ENCODE measurements at regions not wholly inside any gene's neighbourhood (a gene's known extent, or its start where the extent isn't known, plus 50 kb on each side); places are given as distances from the start of the nearest gene placed in this dataset.

DNA sequence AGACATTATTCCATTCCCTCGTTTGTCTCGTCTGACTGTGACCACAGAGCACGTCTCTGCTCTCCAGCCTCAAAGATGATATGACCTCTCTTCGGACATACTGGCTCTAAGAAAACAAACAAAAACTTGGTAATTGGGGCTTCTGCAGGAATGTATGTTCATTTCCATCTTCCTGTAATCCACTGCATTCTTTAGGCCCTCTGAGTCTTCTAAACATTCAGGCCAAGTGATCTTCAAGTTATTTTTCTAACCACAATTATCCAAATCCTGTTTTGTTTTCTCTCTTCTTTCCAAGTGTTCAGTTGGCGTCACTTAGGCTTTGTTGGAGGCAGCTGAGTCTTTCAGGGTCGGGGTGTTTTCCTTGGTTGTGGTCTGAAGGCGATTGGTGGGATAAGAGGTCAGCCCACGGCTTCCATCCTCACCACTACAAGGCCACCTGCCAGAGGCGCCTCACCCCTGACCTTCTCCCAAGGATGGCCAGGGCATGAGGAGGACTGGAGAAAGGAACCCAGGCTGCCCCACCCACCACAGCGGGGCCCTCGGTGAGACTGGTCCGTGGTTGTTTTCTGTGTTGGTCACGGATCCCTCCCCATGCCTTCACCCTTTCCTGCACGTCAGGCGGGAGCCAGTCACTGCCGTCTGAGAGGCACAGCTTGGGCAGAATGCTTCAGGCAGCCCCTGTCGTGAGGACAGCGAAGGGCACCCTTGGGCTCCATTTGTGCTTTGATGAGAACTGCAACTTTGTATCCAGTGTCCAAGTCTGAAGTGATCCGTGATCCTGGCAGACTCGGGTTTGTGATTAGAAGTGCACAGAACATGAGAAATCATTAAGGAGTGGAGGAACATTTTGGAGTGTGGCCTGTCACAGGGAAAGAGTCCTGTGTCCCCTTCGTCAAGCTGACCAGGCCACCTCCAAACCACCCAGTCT lies 88.6 kb upstream of the FHL2 start:
- Histone ChIP-seq H3F3A (replicated peaks; ENCODE audit: insufficient read depth) (no peaks in the 10 kb centered on the region), H3K36me3 (replicated peaks in 1 of 2; ENCODE audit: control insufficient read depth in 1 of 2, insufficient read depth in 2 of 2, low read length in 1 of 2) (no peaks in the 10 kb centered on the region), H3K4me1 (ENCODE audit: control insufficient read depth in 1 of 2, insufficient read depth in 2 of 2, low read depth in 1 of 2, low read length in 1 of 2) (no peaks in the 10 kb centered on the region), H3K9me2 (no peaks in the 10 kb centered on the region), H3K27ac (ENCODE audit: low read depth in 2 of 2, low read length in 1 of 2) (no peak overlapping the region), H3K27me3 (ENCODE audit: insufficient read depth) (no peaks in the 10 kb centered on the region), H3K9me3 (no peaks in the 10 kb centered on the region), H3K79me2 (ENCODE audit: insufficient read depth) (no peaks in the 10 kb centered on the region), H3K4me2 (no peak overlapping the region), H3K9ac (no peak overlapping the region), H4K20me1 (ENCODE audit: insufficient read depth) (no peaks in the 10 kb centered on the region), H3K4me3 (ENCODE audit: low read depth in 2 of 2, low read length in 1 of 2) (no peak overlapping the region), H2AFZ (ENCODE audit: low read depth) (no peak overlapping the region)
- 47% methylated on average over 17 of the region's 21 CpGs for WGBS (ENCODE audit: low lambda C conversion rate)
- DNase-seq: no peak
- ChIA-PET CTCF (interaction anchor here (1.0 kb wide), 1 partner anchor 34 kb away, joined by 3 read pairs; no protein-coding TSS in a partner anchor), POLR2A (no interaction called here)
- no peak for TF ChIP-seq SMC3 (IDR thresholded peaks at IDR 0.05; ENCODE audit: low read depth, low read length)
- TF ChIP-seq POLR2AphosphoS5 (IDR thresholded peaks at IDR 0.05; ENCODE audit: low read depth, low read length): no peak
- no peak for TF ChIP-seq MEF2A (IDR thresholded peaks at IDR 0.05; ENCODE audit: borderline replicate concordance, low read depth)
- TF ChIP-seq GATA2 (CRISPR knock-in tag; IDR thresholded peaks at IDR 0.05): no peak
- no peak for TF ChIP-seq TCF12 (IDR thresholded peaks at IDR 0.05)
- no peak for TF ChIP-seq EZH2phosphoT487 (IDR thresholded peaks at IDR 0.05; ENCODE audit: borderline replicate concordance, low read depth)
- TF ChIP-seq, protein P1, sequence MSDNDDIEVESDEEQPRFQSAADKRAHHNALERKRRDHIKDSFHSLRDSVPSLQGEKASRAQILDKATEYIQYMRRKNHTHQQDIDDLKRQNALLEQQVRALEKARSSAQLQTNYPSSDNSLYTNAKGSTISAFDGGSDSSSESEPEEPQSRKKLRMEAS (IDR thresholded peaks at IDR 0.05; ENCODE audit: low read depth): no peak
- TF ChIP-seq RXRA (IDR thresholded peaks at IDR 0.05; ENCODE audit: borderline replicate concordance, low read depth): no peak
- TF ChIP-seq NRF1 (IDR thresholded peaks at IDR 0.05; ENCODE audit: low read depth, low read length): no peak
- no peak for TF ChIP-seq NFIC (IDR thresholded peaks at IDR 0.05; ENCODE audit: borderline replicate concordance)
- no peak for TF ChIP-seq SIN3A (IDR thresholded peaks at IDR 0.05; ENCODE audit: borderline replicate concordance, low read depth, low read length)

DNA sequence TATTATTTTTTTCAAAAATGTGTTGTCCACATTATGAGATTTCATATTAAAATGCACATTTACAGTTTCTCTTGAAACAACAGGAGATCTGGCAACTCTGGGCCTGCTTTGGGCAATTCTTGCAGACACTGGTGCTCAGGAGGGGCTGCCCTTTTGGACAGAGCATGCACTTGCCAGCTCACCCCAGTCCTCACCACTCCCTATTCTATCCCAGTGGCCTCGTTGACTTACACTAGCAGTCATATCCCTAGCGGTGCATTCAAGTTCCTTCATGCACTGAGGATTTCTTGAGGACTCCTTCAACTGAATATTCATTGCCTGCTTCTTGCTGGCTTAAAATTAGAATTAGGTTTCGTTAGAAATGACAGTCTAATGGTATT lies 87.9 kb upstream of the FHL2 start:
- Histone ChIP-seq H2AFZ (ENCODE audit: low read depth) (no peak overlapping the region), H3K4me3 (ENCODE audit: low read depth in 2 of 2, low read length in 1 of 2) (no peak overlapping the region), H3K79me2 (ENCODE audit: insufficient read depth) (no peaks in the 10 kb centered on the region), H4K20me1 (ENCODE audit: insufficient read depth) (no peaks in the 10 kb centered on the region), H3K9me2 (no peaks in the 10 kb centered on the region), H3K27ac (ENCODE audit: low read depth in 2 of 2, low read length in 1 of 2) (no peak overlapping the region), H3K36me3 (replicated peaks in 1 of 2; ENCODE audit: control insufficient read depth in 1 of 2, insufficient read depth in 2 of 2, low read length in 1 of 2) (no peaks in the 10 kb centered on the region), H3K9me3 (no peaks in the 10 kb centered on the region), H3K4me2 (no peak overlapping the region), H3F3A (replicated peaks; ENCODE audit: insufficient read depth) (no peaks in the 10 kb centered on the region), H3K4me1 (ENCODE audit: control insufficient read depth in 1 of 2, insufficient read depth in 2 of 2, low read depth in 1 of 2, low read length in 1 of 2) (no peaks in the 10 kb centered on the region), H3K9ac (no peak overlapping the region), H3K27me3 (ENCODE audit: insufficient read depth) (no peaks in the 10 kb centered on the region)
- ChIA-PET POLR2A (no interaction called here), CTCF (no interaction called here)
- 41% methylated on average over 3 of the region's 3 CpGs for WGBS (ENCODE audit: low lambda C conversion rate)
- DNase-seq: no peak
- TF ChIP-seq, protein P2, sequence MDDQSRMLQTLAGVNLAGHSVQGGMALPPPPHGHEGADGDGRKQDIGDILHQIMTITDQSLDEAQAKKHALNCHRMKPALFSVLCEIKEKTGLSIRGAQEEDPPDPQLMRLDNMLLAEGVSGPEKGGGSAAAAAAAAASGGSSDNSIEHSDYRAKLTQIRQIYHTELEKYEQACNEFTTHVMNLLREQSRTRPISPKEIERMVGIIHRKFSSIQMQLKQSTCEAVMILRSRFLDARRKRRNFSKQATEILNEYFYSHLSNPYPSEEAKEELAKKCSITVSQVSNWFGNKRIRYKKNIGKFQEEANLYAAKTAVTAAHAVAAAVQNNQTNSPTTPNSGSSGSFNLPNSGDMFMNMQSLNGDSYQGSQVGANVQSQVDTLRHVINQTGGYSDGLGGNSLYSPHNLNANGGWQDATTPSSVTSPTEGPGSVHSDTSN (IDR thresholded peaks at IDR 0.05): no peak
- TF ChIP-seq, protein P3, sequence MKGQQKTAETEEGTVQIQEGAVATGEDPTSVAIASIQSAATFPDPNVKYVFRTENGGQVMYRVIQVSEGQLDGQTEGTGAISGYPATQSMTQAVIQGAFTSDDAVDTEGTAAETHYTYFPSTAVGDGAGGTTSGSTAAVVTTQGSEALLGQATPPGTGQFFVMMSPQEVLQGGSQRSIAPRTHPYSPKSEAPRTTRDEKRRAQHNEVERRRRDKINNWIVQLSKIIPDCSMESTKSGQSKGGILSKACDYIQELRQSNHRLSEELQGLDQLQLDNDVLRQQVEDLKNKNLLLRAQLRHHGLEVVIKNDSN (IDR thresholded peaks at IDR 0.05; ENCODE audit: borderline replicate concordance, low read depth): no peak
- TF ChIP-seq, protein P4, sequence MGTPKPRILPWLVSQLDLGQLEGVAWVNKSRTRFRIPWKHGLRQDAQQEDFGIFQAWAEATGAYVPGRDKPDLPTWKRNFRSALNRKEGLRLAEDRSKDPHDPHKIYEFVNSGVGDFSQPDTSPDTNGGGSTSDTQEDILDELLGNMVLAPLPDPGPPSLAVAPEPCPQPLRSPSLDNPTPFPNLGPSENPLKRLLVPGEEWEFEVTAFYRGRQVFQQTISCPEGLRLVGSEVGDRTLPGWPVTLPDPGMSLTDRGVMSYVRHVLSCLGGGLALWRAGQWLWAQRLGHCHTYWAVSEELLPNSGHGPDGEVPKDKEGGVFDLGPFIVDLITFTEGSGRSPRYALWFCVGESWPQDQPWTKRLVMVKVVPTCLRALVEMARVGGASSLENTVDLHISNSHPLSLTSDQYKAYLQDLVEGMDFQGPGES (IDR thresholded peaks at IDR 0.05; ENCODE audit: low read depth, low read length): no peak
- no peak for TF ChIP-seq NRF1 (IDR thresholded peaks at IDR 0.05; ENCODE audit: low read depth, low read length)
- TF ChIP-seq RAD21 (IDR thresholded peaks at IDR 0.05; ENCODE audit: low read length): no peak
- TF ChIP-seq YY1 (IDR thresholded peaks at IDR 0.05; ENCODE audit: low read depth): no peak
- no peak for TF ChIP-seq TAF1 (IDR thresholded peaks at IDR 0.05; ENCODE audit: borderline replicate concordance, low read depth, low read length)
- TF ChIP-seq, protein P5, sequence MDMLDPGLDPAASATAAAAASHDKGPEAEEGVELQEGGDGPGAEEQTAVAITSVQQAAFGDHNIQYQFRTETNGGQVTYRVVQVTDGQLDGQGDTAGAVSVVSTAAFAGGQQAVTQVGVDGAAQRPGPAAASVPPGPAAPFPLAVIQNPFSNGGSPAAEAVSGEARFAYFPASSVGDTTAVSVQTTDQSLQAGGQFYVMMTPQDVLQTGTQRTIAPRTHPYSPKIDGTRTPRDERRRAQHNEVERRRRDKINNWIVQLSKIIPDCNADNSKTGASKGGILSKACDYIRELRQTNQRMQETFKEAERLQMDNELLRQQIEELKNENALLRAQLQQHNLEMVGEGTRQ (IDR thresholded peaks at IDR 0.05; ENCODE audit: borderline replicate concordance, low read depth, low read length): no peak
- TF ChIP-seq ELF1 (IDR thresholded peaks at IDR 0.05): no peak
- no peak for TF ChIP-seq FOXJ3 (CRISPR knock-in tag; IDR thresholded peaks at IDR 0.05)
- TF ChIP-seq, protein P6, sequence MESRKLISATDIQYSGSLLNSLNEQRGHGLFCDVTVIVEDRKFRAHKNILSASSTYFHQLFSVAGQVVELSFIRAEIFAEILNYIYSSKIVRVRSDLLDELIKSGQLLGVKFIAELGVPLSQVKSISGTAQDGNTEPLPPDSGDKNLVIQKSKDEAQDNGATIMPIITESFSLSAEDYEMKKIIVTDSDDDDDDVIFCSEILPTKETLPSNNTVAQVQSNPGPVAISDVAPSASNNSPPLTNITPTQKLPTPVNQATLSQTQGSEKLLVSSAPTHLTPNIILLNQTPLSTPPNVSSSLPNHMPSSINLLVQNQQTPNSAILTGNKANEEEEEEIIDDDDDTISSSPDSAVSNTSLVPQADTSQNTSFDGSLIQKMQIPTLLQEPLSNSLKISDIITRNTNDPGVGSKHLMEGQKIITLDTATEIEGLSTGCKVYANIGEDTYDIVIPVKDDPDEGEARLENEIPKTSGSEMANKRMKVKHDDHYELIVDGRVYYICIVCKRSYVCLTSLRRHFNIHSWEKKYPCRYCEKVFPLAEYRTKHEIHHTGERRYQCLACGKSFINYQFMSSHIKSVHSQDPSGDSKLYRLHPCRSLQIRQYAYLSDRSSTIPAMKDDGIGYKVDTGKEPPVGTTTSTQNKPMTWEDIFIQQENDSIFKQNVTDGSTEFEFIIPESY (IDR thresholded peaks at IDR 0.05; ENCODE audit: borderline replicate concordance, low read depth): no peak
- no peak for TF ChIP-seq NFIC (IDR thresholded peaks at IDR 0.05; ENCODE audit: borderline replicate concordance)
- no peak for TF ChIP-seq EZH2phosphoT487 (IDR thresholded peaks at IDR 0.05; ENCODE audit: borderline replicate concordance, low read depth)
- no peak for TF ChIP-seq GATA2 (CRISPR knock-in tag; IDR thresholded peaks at IDR 0.05)
- no peak for TF ChIP-seq SMC3 (IDR thresholded peaks at IDR 0.05; ENCODE audit: low read depth, low read length)

All from SK-N-SH (cell line).